ENCODE measurements at regions not wholly inside any gene's neighbourhood (a gene's known extent, or its start where the extent isn't known, plus 50 kb on each side); places are given as distances from the start of the nearest gene placed in this dataset.

GRCh38 chr6:9606435-9607134 lies 808.3 kb downstream of the TFAP2A start:
- TF ChIP-seq REST (IDR thresholded peaks at IDR 0.05; ENCODE audit: insufficient read depth in 1 of 2, low read depth in 2 of 2, low read length in 1 of 2), result no peak
- no peak for TF ChIP-seq CTCF (IDR thresholded peaks at IDR 0.05)
- no peak for TF ChIP-seq SIN3A (IDR thresholded peaks at IDR 0.05; ENCODE audit: borderline replicate concordance, insufficient read depth, low read depth, low read length)
- TF ChIP-seq POLR2AphosphoS5 (IDR thresholded peaks at IDR 0.05; ENCODE audit: low read depth, low read length), result no peak

Data from Panc1 (cell line).